SJCRH30 (cell line): ENCODE measurements at regions not wholly inside any gene's neighbourhood (a gene's known extent, or its start where the extent isn't known, plus 50 kb on each side); places are given as distances from the start of the nearest gene placed in this dataset.

ENCODE experiments used
- DNase-seq, 2 experiments: peaks; one replicate each; pipeline ENCODE4 v3.0.0-alpha.2; 2015 to 2020
- H3K27ac ChIP-seq: fragments of 250-450 bp; sonication (Bioruptor Pico); 2 replicates; pipeline ENCODE4 v1.5.1; 2020; ENCODE audit warnings: mild to moderate bottlenecking, moderate library complexity
- H3K27me3 ChIP-seq: fragments of 250-450 bp; sonication (Bioruptor Pico); 2 replicates; pipeline ENCODE4 v1.5.1; 2020; ENCODE audit warnings: mild to moderate bottlenecking, moderate library complexity
- H3K36me3 ChIP-seq: fragments of 250-450 bp; sonication (Bioruptor Pico); 2 replicates; pipeline ENCODE4 v1.5.1; 2020; ENCODE audit warnings: mild to moderate bottlenecking, moderate library complexity
- H3K4me1 ChIP-seq: fragments of 250-450 bp; sonication (Bioruptor Pico); 2 replicates; pipeline ENCODE4 v1.5.1; 2020; ENCODE audit warnings: mild to moderate bottlenecking, moderate library complexity
- H3K4me3 ChIP-seq: fragments of 250-450 bp; sonication (Bioruptor Pico); 2 replicates; pipeline ENCODE4 v1.5.1; 2020; ENCODE audit warnings: mild to moderate bottlenecking, moderate library complexity
- H3K9me3 ChIP-seq: fragments of 250-450 bp; sonication (Bioruptor Pico); replicated peaks from 2 replicates; pipeline ENCODE4 v1.5.1; 2020; ENCODE audit warnings: mild to moderate bottlenecking, moderate library complexity

DNA sequence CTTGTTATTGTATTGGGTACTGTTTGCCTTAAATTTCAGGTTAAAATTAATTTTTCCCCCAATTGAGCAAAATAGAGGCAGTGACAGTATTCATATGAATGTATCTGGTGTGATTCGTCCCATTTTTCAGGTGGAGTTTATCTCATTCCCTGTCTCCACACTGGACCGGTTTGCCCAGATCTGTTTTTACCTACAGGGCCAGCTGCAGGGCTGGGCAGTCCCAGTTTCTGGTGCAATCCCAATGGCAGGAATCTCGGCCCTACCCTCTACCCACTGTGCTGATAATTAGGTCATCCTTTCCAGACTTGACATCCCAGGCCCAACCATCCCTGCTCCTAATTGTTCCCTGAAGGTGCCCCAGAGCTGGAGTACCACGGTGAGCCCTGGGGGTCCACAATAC lies 49.8 kb upstream of the NFE2L3 start:
- 0 out of 2 replicates have a peak, but pooled peaks cover 4% of the 10 kb centered on the region for H3K9me3 ChIP-seq
- no peak for DNase-seq
- peaks cover 17% of the 10 kb centered on the region for H3K27me3 ChIP-seq

More for the DNA sequence above, 49.8 kb upstream of the NFE2L3 start:
- Histone ChIP-seq H3K36me3 (no peaks in the 10 kb centered on the region), H3K4me3 (no peak overlapping the region), H3K4me1 (no peaks in the 10 kb centered on the region), H3K27ac (no peak overlapping the region)
